ENCODE measurements at regions not wholly inside any gene's neighbourhood (a gene's known extent, or its start where the extent isn't known, plus 50 kb on each side); places are given as distances from the start of the nearest gene placed in this dataset.

GRCh38 chr3:28743831-28744230 lies 395.2 kb upstream of the AZI2 start:
- TF ChIP-seq CTCF (IDR thresholded peaks at IDR 0.05 in 2 of 3, conservative IDR thresholded peaks at IDR 0.05 in 1 of 3; ENCODE audit: borderline replicate concordance in 1 of 3, insufficient read depth in 1 of 3, low read depth in 2 of 3, low read length in 2 of 3): no peak
- no peak for TF ChIP-seq ATF3 (IDR thresholded peaks at IDR 0.05)
- no peak for TF ChIP-seq SP1 (IDR thresholded peaks at IDR 0.05; ENCODE audit: low read depth)
- no peak for TF ChIP-seq EZH2 (IDR thresholded peaks at IDR 0.05)
- TF ChIP-seq POLR2A (IDR thresholded peaks at IDR 0.05; ENCODE audit: borderline replicate concordance, extremely low read depth, insufficient read depth, insufficient read length): no peak
- no peak for TF ChIP-seq RAD21 (IDR thresholded peaks at IDR 0.05; ENCODE audit: low read depth)
- TF ChIP-seq SIN3A (IDR thresholded peaks at IDR 0.05; ENCODE audit: low read depth): no peak

All from HCT116 (cell line).